ENCODE measurements at regions not wholly inside any gene's neighbourhood (a gene's known extent, or its start where the extent isn't known, plus 50 kb on each side); places are given as distances from the start of the nearest gene placed in this dataset.
A peak's percentile ranks its signal among the peaks of the same experiment; 100 is the strongest.
"Not testable (repeated sequence)": the region's sequence is repeated elsewhere in the genome, so short reads cannot be mapped to it uniquely, and the experiment has no call there.

- DNase-seq (ENCODE audit: low spot score), result no peak
These were observed 127.7 kb upstream of the GRIK3 start for GRCh38 chr1:37162059-37162458.

DNA sequence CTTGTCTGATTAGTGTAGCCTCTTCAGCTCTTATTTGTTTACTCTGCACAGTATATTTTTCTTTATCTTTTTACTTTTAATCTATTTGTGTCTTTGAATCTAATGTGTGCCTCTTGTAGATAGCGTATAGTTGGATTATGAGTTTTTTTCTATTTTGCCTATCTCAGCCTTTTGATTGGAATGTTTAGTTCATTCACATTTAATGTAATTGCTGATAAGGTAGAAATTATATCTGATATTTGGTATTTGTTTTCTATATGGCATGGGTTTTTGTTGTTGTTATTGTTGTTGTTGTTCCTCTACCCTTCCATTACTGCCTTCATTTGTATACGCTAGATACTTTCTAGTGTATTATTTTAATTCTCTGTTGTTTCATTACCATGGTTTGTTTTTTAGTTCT, 131.7 kb upstream of the GRIK3 start:
- DNase-seq (ENCODE audit: low spot score), result no peak

DNA sequence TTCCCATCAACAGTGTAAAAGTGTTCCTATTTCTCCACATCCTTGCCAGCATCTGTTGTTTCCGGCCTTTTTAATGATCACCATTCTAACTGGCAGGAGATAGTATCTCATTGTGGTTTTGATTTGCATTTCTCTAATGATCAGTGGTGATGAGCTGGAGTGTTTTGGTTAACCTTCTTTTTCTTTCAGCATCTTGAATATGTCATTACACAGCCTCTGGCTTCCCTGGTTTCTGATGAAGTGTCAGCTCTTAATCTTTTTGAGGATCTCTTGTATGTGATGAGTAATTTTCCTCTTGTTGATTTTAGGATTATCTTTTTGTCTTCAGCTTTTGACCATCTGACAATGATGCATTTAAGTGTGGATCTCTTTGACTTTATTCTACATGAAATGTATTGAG, 133.2 kb upstream of the GRIK3 start:
- DNase-seq (ENCODE audit: low spot score), result no peak

- DNase-seq (ENCODE audit: low spot score), result no peak
These were observed 134.9 kb upstream of the GRIK3 start for GRCh38 chr1:37169241-37169640.

GRCh38 chr1:37169743-37170275, 135.5 kb upstream of the GRIK3 start:
- no peak for DNase-seq (ENCODE audit: low spot score)

DNA sequence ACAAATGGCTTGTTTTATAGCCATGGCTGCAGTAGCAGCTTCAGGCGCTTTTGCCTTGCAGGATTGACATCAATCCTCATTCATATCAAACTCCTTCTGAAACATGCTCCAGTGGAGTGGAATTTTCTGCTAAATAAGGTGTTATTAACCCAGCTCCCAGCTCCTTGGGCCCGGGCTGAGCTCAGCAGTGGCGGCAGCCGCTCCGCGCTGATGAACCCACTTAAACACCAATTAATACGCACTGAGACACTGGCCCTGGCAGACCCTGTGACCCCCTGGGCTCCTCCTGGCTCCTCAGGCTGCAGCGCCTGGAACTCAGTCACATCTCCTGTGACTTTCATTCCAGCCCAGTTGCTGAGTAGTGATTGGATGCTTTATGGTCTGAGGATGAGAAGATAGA, 137.4 kb upstream of the GRIK3 start:
- DNase-seq (ENCODE audit: low spot score), result no peak

- no peak for DNase-seq (ENCODE audit: low spot score)
These were observed 140.0 kb upstream of the GRIK3 start for GRCh38 chr1:37174341-37174740.

GRCh38 chr1:37174876-37175275, 140.6 kb upstream of the GRIK3 start:
- DNase-seq (ENCODE audit: low spot score), result no peak

- DNase-seq (ENCODE audit: low spot score), result no peak
These were observed 141.4 kb upstream of the GRIK3 start for GRCh38 chr1:37175666-37176215.

DNA sequence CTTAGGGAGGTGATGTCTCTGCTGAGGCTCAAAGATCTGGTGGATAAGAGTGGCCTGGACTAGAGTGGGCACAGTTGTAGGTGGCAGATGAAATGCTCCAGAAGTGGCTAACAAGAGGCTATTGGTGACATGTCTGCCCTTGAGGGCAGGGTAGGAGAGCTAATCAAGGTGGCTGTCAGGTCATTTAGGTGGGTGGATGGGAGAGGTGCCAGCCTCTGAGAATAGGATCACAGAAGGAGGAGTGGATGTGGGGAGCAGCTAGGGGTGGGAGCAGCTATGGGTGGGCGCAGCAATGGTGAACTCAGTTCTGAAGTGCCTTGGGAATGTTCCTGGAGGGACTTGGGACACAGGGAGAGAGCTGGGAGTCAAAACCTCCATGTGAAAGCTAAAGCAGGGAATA, 142.0 kb upstream of the GRIK3 start:
- DNase-seq (ENCODE audit: low spot score), result no peak

- peak; percentile 28 for DNase-seq (ENCODE audit: low spot score)
These were observed 143.0 kb upstream of the GRIK3 start for GRCh38 chr1:37177230-37177864.

DNA sequence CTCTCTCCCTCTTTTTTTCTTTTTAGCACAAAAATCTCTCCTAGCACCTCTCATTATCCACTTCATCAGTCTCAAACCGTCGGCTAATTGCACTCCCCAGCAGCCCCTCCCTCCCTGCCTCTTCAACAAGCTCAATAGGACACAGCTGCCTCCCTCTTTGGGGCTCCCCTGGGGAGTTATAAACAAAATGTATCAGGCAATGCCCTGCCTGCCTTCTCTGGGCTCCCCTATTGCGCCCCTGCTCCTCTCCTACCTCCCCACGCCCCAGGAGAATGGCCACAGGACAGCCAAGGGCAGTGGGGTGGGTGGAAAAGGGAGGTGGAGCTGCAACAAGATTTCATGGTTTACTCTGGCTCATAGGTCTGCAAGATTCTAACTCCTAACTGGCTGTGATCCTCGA, 147.1 kb upstream of the GRIK3 start:
- DNase-seq (ENCODE audit: low spot score), result no peak

DNA sequence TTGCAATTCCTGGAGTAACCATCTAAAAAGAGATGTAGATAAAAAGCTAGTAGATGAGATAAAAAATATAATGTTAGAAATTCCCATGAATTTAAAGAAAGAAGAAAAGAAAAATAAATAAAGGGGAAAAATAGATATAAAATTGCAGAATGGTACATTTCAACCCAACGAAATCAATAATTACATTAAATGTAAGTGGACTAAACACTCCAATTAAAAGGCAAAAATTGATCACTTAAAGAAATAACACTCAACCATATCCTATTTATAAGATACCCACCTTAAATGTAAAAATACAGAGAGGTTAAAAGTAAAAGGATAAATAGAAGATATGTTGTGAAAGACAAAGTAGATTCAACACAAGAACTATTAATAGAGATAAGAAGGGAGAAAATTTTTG, 150.5 kb upstream of the GRIK3 start:
- no peak for DNase-seq (ENCODE audit: low spot score)

- DNase-seq (ENCODE audit: low spot score), result no peak
These were observed 152.0 kb upstream of the GRIK3 start for GRCh38 chr1:37186246-37186756.

DNA sequence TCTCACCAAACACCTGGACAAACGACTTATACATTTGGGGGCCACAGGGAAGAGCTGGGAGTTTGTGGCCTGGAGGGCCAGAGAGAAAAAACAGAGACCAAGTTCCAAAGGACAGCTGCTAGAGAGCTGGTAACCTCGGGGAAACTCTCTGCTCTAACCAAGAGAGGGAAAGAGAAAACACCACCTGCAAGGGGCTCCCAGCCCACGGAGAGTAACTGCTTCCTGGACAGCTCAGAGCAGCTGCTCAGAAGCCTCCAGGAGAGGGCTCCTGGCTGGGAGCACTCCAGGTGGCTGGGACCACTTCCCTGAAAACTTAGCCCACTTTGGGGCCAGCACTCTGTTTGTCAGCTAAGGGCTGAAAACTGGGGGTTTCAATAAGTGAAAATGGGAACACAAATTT, 154.8 kb upstream of the GRIK3 start:
- DNase-seq (ENCODE audit: low spot score), result no peak

DNA sequence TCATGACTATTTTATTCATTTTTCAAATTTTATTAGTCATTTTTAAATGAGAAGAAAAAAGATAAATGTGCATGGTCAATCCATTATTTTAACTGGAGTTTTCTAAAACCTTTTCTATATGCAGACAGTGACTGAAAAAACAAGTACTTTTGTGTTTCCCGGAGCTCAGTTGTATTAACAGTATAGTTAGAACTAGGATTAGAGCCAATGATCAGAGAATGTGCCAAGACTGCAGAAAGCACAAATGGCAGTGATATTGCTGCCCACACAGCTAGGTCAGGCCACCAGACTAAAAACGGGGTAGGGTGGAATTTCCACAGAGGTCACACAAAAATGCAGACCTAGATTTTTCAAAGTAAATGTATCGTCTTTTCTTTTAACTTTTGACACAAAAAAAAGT, 163.1 kb upstream of the GRIK3 start:
- DNase-seq (ENCODE audit: low spot score), result no peak

DNA sequence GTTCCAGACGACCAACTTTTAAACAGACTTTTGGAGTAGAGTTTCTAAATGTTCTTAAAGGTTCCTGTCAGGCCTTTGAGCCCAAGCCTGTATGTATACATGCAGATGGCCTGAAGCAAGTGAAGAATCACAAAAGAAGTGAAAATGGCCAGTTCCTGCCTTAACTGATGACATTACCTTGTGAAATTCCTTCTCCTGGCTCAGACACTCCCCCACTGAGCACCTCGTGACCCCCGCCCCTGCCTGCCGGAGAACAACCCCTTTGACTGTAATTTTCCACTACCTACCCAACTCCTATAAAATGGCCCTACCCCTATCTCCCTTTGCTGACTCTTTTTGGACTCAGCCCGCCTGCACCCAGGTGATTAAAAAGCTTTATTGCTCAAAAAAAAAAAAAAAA, 180.0 kb upstream of the GRIK3 start:
- DNase-seq (ENCODE audit: low spot score), result not testable (repeated sequence)

DNA sequence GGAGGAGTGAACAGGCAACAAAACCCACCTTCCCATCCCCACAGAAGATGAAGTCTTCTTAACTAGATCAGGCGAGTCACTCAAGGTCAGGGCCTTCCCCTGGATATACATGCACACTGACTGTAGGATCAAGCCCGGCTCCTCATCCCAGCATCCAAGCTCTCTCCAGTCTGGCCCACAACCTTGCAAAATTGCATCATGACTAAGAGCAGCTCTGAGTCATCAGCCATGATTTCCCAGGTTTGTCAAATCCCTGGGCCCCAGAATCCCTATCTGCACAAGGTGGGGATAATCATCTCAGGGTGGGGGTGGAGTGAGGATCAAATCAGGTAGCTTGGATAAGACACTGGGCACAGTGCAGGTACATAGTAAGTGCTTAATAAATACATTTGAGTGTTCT, 199.3 kb upstream of the GRIK3 start:
- DNase-seq (ENCODE audit: low spot score), result no peak

DNA sequence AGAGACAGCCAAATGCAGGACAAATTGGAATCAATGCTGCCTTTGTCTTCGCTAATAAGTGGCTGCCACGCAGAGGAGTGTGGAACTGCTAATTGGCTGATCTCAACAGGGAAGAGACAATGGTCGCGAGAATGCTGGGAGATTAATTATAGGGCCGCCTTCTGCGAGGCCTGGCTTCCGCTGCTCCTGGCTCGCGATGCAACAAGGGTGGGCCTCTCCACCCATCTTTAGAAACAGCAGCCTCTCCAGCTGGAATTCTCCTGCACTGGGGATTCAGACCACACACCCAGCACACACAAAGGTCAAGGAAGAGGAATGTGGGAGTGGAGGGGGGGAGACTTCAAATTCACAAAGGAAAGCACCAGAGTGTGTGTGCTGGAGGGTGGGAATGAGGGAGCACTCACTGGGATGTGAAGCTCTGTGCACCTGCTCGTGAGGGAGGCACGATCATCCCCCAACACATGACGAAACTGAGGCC, 200.7 kb upstream of the GRIK3 start:
- peak; percentile 8 for DNase-seq (ENCODE audit: low spot score)

GRCh38 chr1:37237948-37238347, 203.6 kb upstream of the GRIK3 start:
- DNase-seq (ENCODE audit: low spot score), result no peak

GRCh38 chr1:37238364-37239224, 204.3 kb upstream of the GRIK3 start:
- DNase-seq (ENCODE audit: low spot score), result no peak

DNA sequence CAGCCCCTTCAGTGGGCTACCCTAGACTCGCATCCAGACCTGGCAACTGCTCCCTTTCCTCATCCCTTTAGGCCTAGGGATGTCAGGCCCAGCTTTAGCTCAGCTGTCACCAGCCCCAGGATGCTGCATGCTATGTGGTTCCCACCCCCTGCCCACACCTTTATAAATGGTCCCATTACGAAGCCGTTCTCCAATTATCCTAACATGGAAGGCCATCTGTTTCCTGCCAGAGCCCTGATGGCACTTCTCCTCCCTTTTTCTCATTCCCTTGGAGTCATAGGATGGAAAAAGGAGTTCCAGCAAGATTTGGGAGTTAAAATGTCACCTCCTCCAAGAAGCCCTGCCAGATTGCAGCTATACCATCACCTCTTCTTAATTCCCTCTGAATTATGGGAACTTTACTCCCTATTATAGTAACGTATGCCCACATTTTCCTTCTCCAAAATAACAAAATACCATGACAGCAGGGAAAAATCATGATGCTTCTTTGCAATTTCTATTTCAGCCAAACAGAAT, 205.0 kb upstream of the GRIK3 start:
- DNase-seq (ENCODE audit: low spot score), result no peak

DNA sequence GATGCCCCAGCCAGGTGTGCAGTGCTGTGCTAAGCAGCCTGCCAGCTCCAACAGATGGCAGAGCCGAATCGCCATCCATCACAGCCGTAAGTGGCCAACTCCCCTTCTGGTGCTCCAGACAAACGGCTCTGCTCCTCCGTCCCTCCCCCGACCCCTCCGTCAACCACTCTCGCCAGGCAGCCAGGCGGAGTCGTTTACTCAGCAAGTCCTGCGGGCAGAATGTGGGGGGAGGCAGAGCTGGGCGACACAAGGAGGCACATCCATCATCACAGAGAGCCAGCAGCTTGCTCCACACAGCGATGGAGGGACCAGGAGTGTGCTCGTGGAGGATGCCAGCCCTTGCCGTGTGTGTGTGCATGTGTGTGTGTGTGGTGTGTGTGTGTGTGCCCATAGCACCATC, 206.6 kb upstream of the GRIK3 start:
- no peak for DNase-seq (ENCODE audit: low spot score)

Data from COLO829 (cell line).